Esophagus muscularis mucosa (tissue), 4 donors: ENCODE measurements at regions not wholly inside any gene's neighbourhood (a gene's known extent, or its start where the extent isn't known, plus 50 kb on each side); places are given as distances from the start of the nearest gene placed in this dataset.
"Not testable (repeated sequence)": the region's sequence is repeated elsewhere in the genome, so short reads cannot be mapped to it uniquely, and the experiment has no call there.

Source experiments
- CTCF ChIP-seq, 3 experiments: fragments of 200-600 bp in 2 of 3; fragments of 450-650 bp in 1 of 3; sonication (generic) in 2 of 3; IDR thresholded peaks; one replicate each; pipeline ENCODE4 v1.5.1; 2017 to 2019; ENCODE audit warnings: antibody characterized with exemption in 3 of 3, mild to moderate bottlenecking in 2 of 3, moderate library complexity in 1 of 3
- EP300 ChIP-seq: sonication (generic); formaldehyde crosslinking; IDR thresholded peaks from one replicate; pipeline ENCODE4 v1.6.1; 2017; ENCODE audit warnings: antibody characterized with exemption
- POLR2A ChIP-seq: fragments of 450-650 bp; IDR thresholded peaks from one replicate; pipeline ENCODE4 v1.6.1; 2017; ENCODE audit warnings: antibody characterized with exemption, moderate library complexity, mild to moderate bottlenecking, low read depth

GRCh38 chr3:134740077-134740476 lies 55.0 kb upstream of the EPHB1 start:
- not testable (repeated sequence) for TF ChIP-seq CTCF (IDR thresholded peaks at IDR 0.05); POLR2A; EP300
